ENCODE measurements at regions not wholly inside any gene's neighbourhood (a gene's known extent, or its start where the extent isn't known, plus 50 kb on each side); places are given as distances from the start of the nearest gene placed in this dataset.

GRCh38 chr5:3321119-3321760 is 274.4 kb upstream of the IRX1 start:
- ATAC-seq (ENCODE audit: insufficient number of reproducible peaks, low FRiP score, low read depth) (no peak), DNase-seq (ENCODE audit: low spot score) (no peak)
- no peak for TF ChIP-seq CTCF (IDR thresholded peaks at IDR 0.05)
- no peak overlapping the region for H3K27ac ChIP-seq
- H3K27me3 ChIP-seq (replicated peaks; ENCODE audit: insufficient read depth) = no peaks in the 10 kb centered on the region
- no peaks in the 10 kb centered on the region for H3K36me3 ChIP-seq
- no peaks in the 10 kb centered on the region for H3K9me3 ChIP-seq
- no peak overlapping the region for H3K4me3 ChIP-seq
- H3K4me1 ChIP-seq (ENCODE audit: control insufficient read depth in 1 of 2, low read depth in 2 of 2) = no peaks in the 10 kb centered on the region

- H3K27me3 ChIP-seq (replicated peaks; ENCODE audit: insufficient read depth) = no peaks in the 10 kb centered on the region
- ATAC-seq (ENCODE audit: insufficient number of reproducible peaks, low FRiP score, low read depth) = no peak
- H3K27ac ChIP-seq = no peak overlapping the region
- no peaks in the 10 kb centered on the region for H3K36me3 ChIP-seq
- H3K4me1 ChIP-seq (ENCODE audit: control insufficient read depth in 1 of 2, low read depth in 2 of 2) = no peaks in the 10 kb centered on the region
- no peak for TF ChIP-seq CTCF (IDR thresholded peaks at IDR 0.05)
- H3K4me3 ChIP-seq = no peak overlapping the region
- no peaks in the 10 kb centered on the region for H3K9me3 ChIP-seq
- no peak for DNase-seq (ENCODE audit: low spot score)
Observed at GRCh38 chr5:3320317-3320875, 275.2 kb upstream of the IRX1 start.

GRCh38 chr5:3317051-3317795 is 278.4 kb upstream of the IRX1 start:
- ATAC-seq (ENCODE audit: insufficient number of reproducible peaks, low FRiP score, low read depth) (no peak), DNase-seq (ENCODE audit: low spot score) (no peak)
- no peak for TF ChIP-seq CTCF (IDR thresholded peaks at IDR 0.05)
- Histone ChIP-seq H3K36me3 (no peaks in the 10 kb centered on the region), H3K4me3 (no peak overlapping the region), H3K27ac (no peak overlapping the region), H3K9me3 (no peaks in the 10 kb centered on the region), H3K4me1 (ENCODE audit: control insufficient read depth in 1 of 2, low read depth in 2 of 2) (no peaks in the 10 kb centered on the region), H3K27me3 (replicated peaks; ENCODE audit: insufficient read depth) (no peaks in the 10 kb centered on the region)

- ATAC-seq (ENCODE audit: insufficient number of reproducible peaks, low FRiP score, low read depth) = no peak
- Histone ChIP-seq H3K27ac (no peak overlapping the region), H3K4me1 (ENCODE audit: control insufficient read depth in 1 of 2, low read depth in 2 of 2) (no peaks in the 10 kb centered on the region), H3K4me3 (no peak overlapping the region), H3K9me3 (no peaks in the 10 kb centered on the region), H3K27me3 (replicated peaks; ENCODE audit: insufficient read depth) (no peaks in the 10 kb centered on the region), H3K36me3 (no peaks in the 10 kb centered on the region)
- no peak for TF ChIP-seq CTCF (IDR thresholded peaks at IDR 0.05)
- DNase-seq (ENCODE audit: low spot score) = no peak
Observed at GRCh38 chr5:3313569-3313968, 282.1 kb upstream of the IRX1 start.

- H3K4me1 ChIP-seq (ENCODE audit: control insufficient read depth in 1 of 2, low read depth in 2 of 2) = no peaks in the 10 kb centered on the region
- DNase-seq (ENCODE audit: low spot score) (no peak), ATAC-seq (ENCODE audit: insufficient number of reproducible peaks, low FRiP score, low read depth) (no peak)
- no peaks in the 10 kb centered on the region for H3K36me3 ChIP-seq
- H3K9me3 ChIP-seq = no peaks in the 10 kb centered on the region
- TF ChIP-seq CTCF (IDR thresholded peaks at IDR 0.05) = no peak
- no peak overlapping the region for H3K27ac ChIP-seq
- no peaks in the 10 kb centered on the region for H3K27me3 ChIP-seq (replicated peaks; ENCODE audit: insufficient read depth)
- no peak overlapping the region for H3K4me3 ChIP-seq
Observed at GRCh38 chr5:3312299-3312698, 283.3 kb upstream of the IRX1 start.
